Activated T-cell treated with anti-CD3 and anti-CD28 coated beads, Interleukin-2, amount 50 U/mL, for 72 hours (primary cell): ENCODE measurements at regions not wholly inside any gene's neighbourhood (a gene's known extent, or its start where the extent isn't known, plus 50 kb on each side); places are given as distances from the start of the nearest gene placed in this dataset.

Source experiments
- ATAC-seq, 2 donors: fragments of 150-1000 bp; cut with Tn5 transposase; replicated peaks in 1 of 2; 2 replicates each; pipeline ENCODE4 v1.10.0; 2021; ENCODE audit warnings: moderate library complexity in 2 of 2, mild to moderate bottlenecking in 1 of 2
- DNase-seq, 2 donors: peaks; one replicate each; pipeline ENCODE4 v3.0.0; 2021 to 2022; ENCODE audit warnings: mixed read lengths in 1 of 2
- H3K27ac Mint-ChIP-seq: one replicate; pipeline ENCODE4 v1.8.0; 2022; ENCODE audit warnings: mild to moderate bottlenecking, moderate library complexity, mixed read lengths
- H3K27me3 Mint-ChIP-seq: one replicate; pipeline ENCODE4 v1.8.0; 2022; ENCODE audit warnings: low read depth, mixed read lengths
- H3K36me3 Mint-ChIP-seq, 2 donors: one replicate each; pipeline ENCODE4 v1.8.0; 2022; ENCODE audit warnings: mixed read lengths in 2 of 2, mild to moderate bottlenecking in 1 of 2; ENCODE audit not compliant: insufficient read depth in 2 of 2
- H3K4me1 Mint-ChIP-seq: one replicate; pipeline ENCODE4 v1.8.0; 2022; ENCODE audit warnings: low read depth, mixed read lengths
- H3K4me3 Mint-ChIP-seq, 2 donors: one replicate each; pipeline ENCODE4 v1.8.0; 2022; ENCODE audit warnings: mild to moderate bottlenecking in 2 of 2, mixed read lengths in 2 of 2, moderate library complexity in 2 of 2
- H3K9me3 Mint-ChIP-seq, 2 donors: one replicate each; pipeline ENCODE4 v1.8.0; 2022; ENCODE audit warnings: mixed read lengths in 2 of 2

- Mint-ChIP-seq H3K4me3 (no peak overlapping the region), H3K36me3 (no peaks in the 10 kb centered on the region), H3K27me3 (peaks cover 7% of the 10 kb centered on the region), H3K4me1 (no peaks in the 10 kb centered on the region), H3K27ac (no peak overlapping the region), H3K9me3 (peaks cover 0 to 2% of the 10 kb centered on the region in 2 donors)
- DNase-seq: no peak
- ATAC-seq: no peak
These were observed 655.1 kb upstream of the CITED2 start for GRCh38 chr6:140029551-140029950.

- no peaks in the 10 kb centered on the region for H3K4me1 Mint-ChIP-seq
- H3K27me3 Mint-ChIP-seq: peaks cover 7% of the 10 kb centered on the region
- ATAC-seq: no peak
- DNase-seq: no peak
- no peak overlapping the region for H3K4me3 Mint-ChIP-seq
- H3K27ac Mint-ChIP-seq: no peak overlapping the region
- H3K9me3 Mint-ChIP-seq: peaks cover 0 to 2% of the 10 kb centered on the region in 2 donors
- no peaks in the 10 kb centered on the region for H3K36me3 Mint-ChIP-seq
These were observed 652.8 kb upstream of the CITED2 start for GRCh38 chr6:140027219-140027618.

- no peak for DNase-seq
- Mint-ChIP-seq H3K4me3 (no peak overlapping the region), H3K36me3 (no peaks in the 10 kb centered on the region), H3K4me1 (no peaks in the 10 kb centered on the region), H3K27me3 (peaks cover 7% of the 10 kb centered on the region), H3K27ac (no peak overlapping the region), H3K9me3 (peaks cover 0 to 3% of the 10 kb centered on the region in 2 donors)
- no peak for ATAC-seq
These were observed 652.1 kb upstream of the CITED2 start for GRCh38 chr6:140026546-140026945.

GRCh38 chr6:140025171-140025570 is 650.7 kb upstream of the CITED2 start:
- Mint-ChIP-seq H3K27ac (no peak overlapping the region), H3K27me3 (peaks cover 6% of the 10 kb centered on the region), H3K4me3 (no peak overlapping the region), H3K36me3 (peaks cover 3 to 4% of the 10 kb centered on the region in 2 donors), H3K4me1 (no peaks in the 10 kb centered on the region), H3K9me3 (peaks cover 5 to 10% of the 10 kb centered on the region in 2 donors)
- DNase-seq: no peak
- ATAC-seq: no peak

GRCh38 chr6:140020207-140020791 is 645.9 kb upstream of the CITED2 start:
- no peak for ATAC-seq
- Mint-ChIP-seq H3K36me3 (peaks cover 4 to 9% of the 10 kb centered on the region in 2 donors), H3K4me1 (no peaks in the 10 kb centered on the region), H3K9me3 (peaks cover 9 to 14% of the 10 kb centered on the region in 2 donors), H3K4me3 (no peak overlapping the region), H3K27ac (no peak overlapping the region), H3K27me3 (peaks cover 7% of the 10 kb centered on the region)
- no peak for DNase-seq

- no peaks in the 10 kb centered on the region for H3K4me1 Mint-ChIP-seq
- no peak overlapping the region for H3K4me3 Mint-ChIP-seq
- H3K27ac Mint-ChIP-seq: no peak overlapping the region
- H3K27me3 Mint-ChIP-seq: peaks cover 7% of the 10 kb centered on the region
- peaks cover 9 to 14% of the 10 kb centered on the region in 2 donors for H3K9me3 Mint-ChIP-seq
- peaks cover 4 to 9% of the 10 kb centered on the region in 2 donors for H3K36me3 Mint-ChIP-seq
- no peak for DNase-seq
- no peak for ATAC-seq
These were observed 644.1 kb upstream of the CITED2 start for GRCh38 chr6:140018588-140018987.

- H3K4me3 Mint-ChIP-seq: no peak overlapping the region
- no peak for DNase-seq
- no peak for ATAC-seq
- no peaks in the 10 kb centered on the region for H3K4me1 Mint-ChIP-seq
- peaks cover 7% of the 10 kb centered on the region for H3K27me3 Mint-ChIP-seq
- peaks cover 9 to 14% of the 10 kb centered on the region in 2 donors for H3K9me3 Mint-ChIP-seq
- H3K27ac Mint-ChIP-seq: no peak overlapping the region
- peaks cover 4 to 9% of the 10 kb centered on the region in 2 donors for H3K36me3 Mint-ChIP-seq
These were observed 643.0 kb upstream of the CITED2 start for GRCh38 chr6:140017470-140017869.

GRCh38 chr6:140012150-140012549 is 637.7 kb upstream of the CITED2 start:
- no peaks in the 10 kb centered on the region for H3K36me3 Mint-ChIP-seq
- H3K27ac Mint-ChIP-seq: no peak overlapping the region
- no peak for DNase-seq
- no peaks in the 10 kb centered on the region for H3K4me1 Mint-ChIP-seq
- ATAC-seq: no peak
- H3K4me3 Mint-ChIP-seq: no peak overlapping the region
- no peaks in the 10 kb centered on the region for H3K9me3 Mint-ChIP-seq
- peaks cover 7% of the 10 kb centered on the region for H3K27me3 Mint-ChIP-seq

- H3K4me1 Mint-ChIP-seq: no peaks in the 10 kb centered on the region
- no peak overlapping the region for H3K27ac Mint-ChIP-seq
- DNase-seq: no peak
- H3K27me3 Mint-ChIP-seq: peaks cover 4% of the 10 kb centered on the region
- H3K36me3 Mint-ChIP-seq: peaks cover 0 to under 1% of the 10 kb centered on the region in 2 donors
- no peak overlapping the region for H3K4me3 Mint-ChIP-seq
- peaks cover 0 to under 1% of the 10 kb centered on the region in 2 donors for H3K9me3 Mint-ChIP-seq
- no peak for ATAC-seq
These were observed 637.1 kb upstream of the CITED2 start for GRCh38 chr6:140011537-140011936.

- Mint-ChIP-seq H3K36me3 (peaks cover 0 to 1% of the 10 kb centered on the region in 2 donors), H3K27me3 (no peaks in the 10 kb centered on the region), H3K4me1 (no peaks in the 10 kb centered on the region), H3K27ac (no peak overlapping the region), H3K9me3 (peaks cover 0 to 3% of the 10 kb centered on the region in 2 donors), H3K4me3 (no peak overlapping the region)
- ATAC-seq (no peak), DNase-seq (no peak)
These were observed 634.8 kb upstream of the CITED2 start for GRCh38 chr6:140009286-140009685.

GRCh38 chr6:140007525-140007924 is 633.1 kb upstream of the CITED2 start:
- Mint-ChIP-seq H3K4me3 (no peak overlapping the region), H3K4me1 (no peaks in the 10 kb centered on the region), H3K9me3 (peaks cover 0 to 3% of the 10 kb centered on the region in 2 donors), H3K27me3 (no peaks in the 10 kb centered on the region), H3K36me3 (peaks cover 0 to 1% of the 10 kb centered on the region in 2 donors), H3K27ac (no peak overlapping the region)
- no peak for ATAC-seq
- no peak for DNase-seq

GRCh38 chr6:140003217-140003616 is 628.8 kb upstream of the CITED2 start:
- Mint-ChIP-seq H3K4me1 (no peaks in the 10 kb centered on the region), H3K27me3 (no peaks in the 10 kb centered on the region), H3K36me3 (peaks cover 0 to 1% of the 10 kb centered on the region in 2 donors), H3K9me3 (peaks cover 0 to 3% of the 10 kb centered on the region in 2 donors), H3K4me3 (no peak overlapping the region), H3K27ac (no peak overlapping the region)
- DNase-seq: no peak
- no peak for ATAC-seq

GRCh38 chr6:140002396-140003022 is 628.1 kb upstream of the CITED2 start:
- peaks cover 0 to 3% of the 10 kb centered on the region in 2 donors for H3K9me3 Mint-ChIP-seq
- H3K27ac Mint-ChIP-seq: no peak overlapping the region
- ATAC-seq (no peak), DNase-seq (no peak)
- no peaks in the 10 kb centered on the region for H3K27me3 Mint-ChIP-seq
- H3K36me3 Mint-ChIP-seq: peaks cover 0 to 1% of the 10 kb centered on the region in 2 donors
- no peaks in the 10 kb centered on the region for H3K4me1 Mint-ChIP-seq
- H3K4me3 Mint-ChIP-seq: no peak overlapping the region
